B cell (primary cell): ENCODE measurements at regions not wholly inside any gene's neighbourhood (a gene's known extent, or its start where the extent isn't known, plus 50 kb on each side); places are given as distances from the start of the nearest gene placed in this dataset.

Experiments
- EZH2 ChIP-seq: IDR thresholded peaks from 2 replicates; pipeline ENCODE4 v1.6.1; 2012; ENCODE audit warnings: borderline replicate concordance, low read depth, mild to moderate bottlenecking, moderate library complexity, low read length; ENCODE audit not compliant: insufficient read depth, poor library complexity, severe bottlenecking
- TF ChIP-seq, protein P1 (sequence below): fragments of 200-600 bp; IDR thresholded peaks from one replicate; pipeline ENCODE4 v1.8.0; 2022; ENCODE audit warnings: antibody characterized with exemption, mild to moderate bottlenecking

DNA sequence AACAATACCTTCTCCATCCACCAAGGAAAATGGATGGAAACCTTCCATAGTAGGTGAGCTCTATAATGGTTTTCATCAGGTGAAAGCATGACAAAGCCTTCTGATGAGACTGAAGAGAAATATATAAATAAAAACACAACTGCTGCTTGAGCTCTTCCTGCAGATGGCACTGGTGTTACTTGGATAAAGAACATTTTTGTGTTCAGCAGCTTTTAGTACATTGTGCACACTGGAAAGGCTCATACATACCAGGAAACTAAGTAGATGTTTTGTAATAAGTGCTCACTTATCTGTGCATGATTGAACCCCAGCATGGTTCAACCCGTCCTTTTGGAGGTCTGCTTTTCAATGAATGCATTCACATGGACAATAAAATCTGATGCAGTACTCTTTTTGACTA lies 357.3 kb upstream of the MIS18BP1 start:
- TF ChIP-seq, protein P1, sequence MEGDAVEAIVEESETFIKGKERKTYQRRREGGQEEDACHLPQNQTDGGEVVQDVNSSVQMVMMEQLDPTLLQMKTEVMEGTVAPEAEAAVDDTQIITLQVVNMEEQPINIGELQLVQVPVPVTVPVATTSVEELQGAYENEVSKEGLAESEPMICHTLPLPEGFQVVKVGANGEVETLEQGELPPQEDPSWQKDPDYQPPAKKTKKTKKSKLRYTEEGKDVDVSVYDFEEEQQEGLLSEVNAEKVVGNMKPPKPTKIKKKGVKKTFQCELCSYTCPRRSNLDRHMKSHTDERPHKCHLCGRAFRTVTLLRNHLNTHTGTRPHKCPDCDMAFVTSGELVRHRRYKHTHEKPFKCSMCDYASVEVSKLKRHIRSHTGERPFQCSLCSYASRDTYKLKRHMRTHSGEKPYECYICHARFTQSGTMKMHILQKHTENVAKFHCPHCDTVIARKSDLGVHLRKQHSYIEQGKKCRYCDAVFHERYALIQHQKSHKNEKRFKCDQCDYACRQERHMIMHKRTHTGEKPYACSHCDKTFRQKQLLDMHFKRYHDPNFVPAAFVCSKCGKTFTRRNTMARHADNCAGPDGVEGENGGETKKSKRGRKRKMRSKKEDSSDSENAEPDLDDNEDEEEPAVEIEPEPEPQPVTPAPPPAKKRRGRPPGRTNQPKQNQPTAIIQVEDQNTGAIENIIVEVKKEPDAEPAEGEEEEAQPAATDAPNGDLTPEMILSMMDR: no peak
- no peak for TF ChIP-seq EZH2
